Osteoblast (primary cell): ENCODE measurements at regions not wholly inside any gene's neighbourhood (a gene's known extent, or its start where the extent isn't known, plus 50 kb on each side); places are given as distances from the start of the nearest gene placed in this dataset.

ENCODE experiments used
- DNase-seq: peaks from one replicate; pipeline ENCODE4 v3.0.0; 2011; ENCODE audit warnings: low spot score, mixed read lengths; ENCODE audit not compliant: insufficient read length; ENCODE audit errors: missing footprints
- H2AFZ ChIP-seq: 2 replicates; pipeline ENCODE4 v1.6.0; 2011; ENCODE audit warnings: mild to moderate bottlenecking, low read length
- H3K27ac ChIP-seq: 2 replicates; pipeline ENCODE4 v1.5.1; 2011; ENCODE audit warnings: mild to moderate bottlenecking, low read depth, low read length, moderate library complexity
- H3K27me3 ChIP-seq: 2 replicates; pipeline ENCODE4 v1.6.0; 2012; ENCODE audit warnings: mild to moderate bottlenecking, control low read depth, inconsistent platforms, low read length, moderate library complexity; ENCODE audit not compliant: insufficient read depth
- H3K36me3 ChIP-seq: 2 replicates; pipeline ENCODE4 v1.5.1; 2011; ENCODE audit warnings: mild to moderate bottlenecking, low read length, control low read depth, moderate library complexity; ENCODE audit not compliant: insufficient read depth
- H3K4me1 ChIP-seq: 2 replicates; pipeline ENCODE4 v1.5.1; 2011; ENCODE audit warnings: mild to moderate bottlenecking, low read length, control low read depth, moderate library complexity; ENCODE audit not compliant: insufficient read depth
- H3K4me2 ChIP-seq: 2 replicates; pipeline ENCODE4 v1.6.0; 2011; ENCODE audit warnings: mild to moderate bottlenecking, low read length; ENCODE audit not compliant: insufficient read depth
- H3K4me3 ChIP-seq: fragments of 200-600 bp; sonication (generic); 3 replicates; pipeline ENCODE4 v1.5.1; 2012; ENCODE audit warnings: mild to moderate bottlenecking, low read length, inconsistent platforms; ENCODE audit not compliant: insufficient read depth
- H3K79me2 ChIP-seq: 2 replicates; pipeline ENCODE4 v1.6.0; 2012; ENCODE audit warnings: mild to moderate bottlenecking, low read length, control low read depth, inconsistent platforms; ENCODE audit not compliant: insufficient read depth
- H3K9me3 ChIP-seq: 2 replicates; pipeline ENCODE4 v1.5.1; 2011; ENCODE audit warnings: low read depth, low read length, control low read depth
- H4K20me1 ChIP-seq: 2 replicates; pipeline ENCODE4 v1.6.0; 2012; ENCODE audit warnings: mild to moderate bottlenecking, low read length, control low read depth; ENCODE audit not compliant: insufficient read depth
- TF ChIP-seq, protein P1 (sequence below): IDR thresholded peaks from 2 replicates; pipeline ENCODE4 v1.5.1; 2011; ENCODE audit warnings: mild to moderate bottlenecking, low read depth, low read length, moderate library complexity; ENCODE audit errors: extremely low read depth

DNA sequence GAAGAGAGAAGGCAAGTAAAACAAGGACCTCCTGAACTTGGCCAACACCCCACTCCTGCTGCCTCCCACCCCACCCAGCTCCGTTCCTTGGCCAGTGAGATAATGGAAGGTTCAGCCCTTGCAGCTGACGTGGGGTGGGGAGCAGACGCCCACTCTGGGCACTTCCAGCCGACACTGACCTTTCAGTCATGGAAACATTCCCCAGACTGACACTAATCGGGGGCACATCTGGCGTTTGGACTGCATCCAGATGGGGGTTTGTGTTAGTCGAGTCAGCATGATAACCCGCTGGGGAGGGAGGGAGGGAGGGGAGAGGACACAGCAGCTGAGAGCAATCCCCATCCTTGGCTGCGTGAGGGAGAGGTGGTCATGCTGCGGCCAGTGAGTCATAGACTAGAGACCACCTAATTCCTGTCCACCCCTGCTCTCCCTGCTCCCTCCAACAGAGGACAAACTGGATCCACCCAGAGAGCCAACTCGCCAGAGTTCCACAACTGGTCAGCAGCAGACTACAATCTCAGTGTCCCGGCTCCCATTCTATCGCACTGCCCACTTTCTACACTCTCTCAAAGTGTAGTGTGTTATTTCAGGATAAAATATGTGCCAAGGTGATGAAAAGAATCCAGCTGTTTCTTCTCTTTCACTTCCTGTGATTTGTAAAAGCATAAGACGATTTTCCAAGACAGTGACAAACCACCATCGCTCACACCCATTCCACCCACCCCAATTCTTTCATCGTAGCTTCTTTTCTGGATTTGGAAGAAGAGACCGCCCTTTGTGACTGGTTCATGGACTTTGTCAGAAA is 115.4 kb upstream of the PKDCC start:
- Histone ChIP-seq H2AFZ (no peak overlapping the region), H3K4me2 (peak overlapping the region; percentile 12), H3K9me3 (no peaks in the 10 kb centered on the region), H3K36me3 (no peaks in the 10 kb centered on the region), H3K27ac (peak overlapping the region; percentile 9), H3K27me3 (no peaks in the 10 kb centered on the region), H3K79me2 (no peaks in the 10 kb centered on the region), H3K4me3 (no peak overlapping the region), H4K20me1 (no peaks in the 10 kb centered on the region), H3K4me1 (peaks cover 57% of the 10 kb centered on the region)
- DNase-seq = no peak
- TF ChIP-seq, protein P1, sequence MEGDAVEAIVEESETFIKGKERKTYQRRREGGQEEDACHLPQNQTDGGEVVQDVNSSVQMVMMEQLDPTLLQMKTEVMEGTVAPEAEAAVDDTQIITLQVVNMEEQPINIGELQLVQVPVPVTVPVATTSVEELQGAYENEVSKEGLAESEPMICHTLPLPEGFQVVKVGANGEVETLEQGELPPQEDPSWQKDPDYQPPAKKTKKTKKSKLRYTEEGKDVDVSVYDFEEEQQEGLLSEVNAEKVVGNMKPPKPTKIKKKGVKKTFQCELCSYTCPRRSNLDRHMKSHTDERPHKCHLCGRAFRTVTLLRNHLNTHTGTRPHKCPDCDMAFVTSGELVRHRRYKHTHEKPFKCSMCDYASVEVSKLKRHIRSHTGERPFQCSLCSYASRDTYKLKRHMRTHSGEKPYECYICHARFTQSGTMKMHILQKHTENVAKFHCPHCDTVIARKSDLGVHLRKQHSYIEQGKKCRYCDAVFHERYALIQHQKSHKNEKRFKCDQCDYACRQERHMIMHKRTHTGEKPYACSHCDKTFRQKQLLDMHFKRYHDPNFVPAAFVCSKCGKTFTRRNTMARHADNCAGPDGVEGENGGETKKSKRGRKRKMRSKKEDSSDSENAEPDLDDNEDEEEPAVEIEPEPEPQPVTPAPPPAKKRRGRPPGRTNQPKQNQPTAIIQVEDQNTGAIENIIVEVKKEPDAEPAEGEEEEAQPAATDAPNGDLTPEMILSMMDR = no peak

DNA sequence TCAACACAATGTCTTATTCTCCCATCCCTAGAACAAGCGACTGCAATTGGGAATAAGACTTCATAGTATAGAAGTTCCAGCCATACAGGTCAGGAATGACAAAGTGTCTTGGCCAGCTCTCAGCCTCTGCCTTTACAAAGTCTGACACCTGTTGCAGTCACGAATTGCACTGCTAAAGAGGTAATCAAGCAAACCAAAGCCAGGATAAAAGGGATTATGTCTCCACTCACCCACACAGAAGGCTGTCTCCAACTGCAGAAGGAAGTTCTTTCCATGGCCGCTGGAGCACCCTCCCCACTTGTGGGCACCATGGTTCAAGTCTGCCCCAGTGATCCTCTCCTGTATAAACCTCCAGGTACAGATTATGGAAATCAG is 114.8 kb upstream of the PKDCC start:
- Histone ChIP-seq H3K9me3 (no peaks in the 10 kb centered on the region), H2AFZ (no peak overlapping the region), H3K36me3 (no peaks in the 10 kb centered on the region), H3K79me2 (no peaks in the 10 kb centered on the region), H3K27me3 (no peaks in the 10 kb centered on the region), H3K4me2 (peak overlapping the region; percentile 9), H4K20me1 (no peaks in the 10 kb centered on the region), H3K4me3 (no peak overlapping the region), H3K27ac (peak overlapping the region; percentile 9), H3K4me1 (peaks cover 60% of the 10 kb centered on the region)
- TF ChIP-seq, protein P1 = no peak
- peak; percentile 35 for DNase-seq

DNA sequence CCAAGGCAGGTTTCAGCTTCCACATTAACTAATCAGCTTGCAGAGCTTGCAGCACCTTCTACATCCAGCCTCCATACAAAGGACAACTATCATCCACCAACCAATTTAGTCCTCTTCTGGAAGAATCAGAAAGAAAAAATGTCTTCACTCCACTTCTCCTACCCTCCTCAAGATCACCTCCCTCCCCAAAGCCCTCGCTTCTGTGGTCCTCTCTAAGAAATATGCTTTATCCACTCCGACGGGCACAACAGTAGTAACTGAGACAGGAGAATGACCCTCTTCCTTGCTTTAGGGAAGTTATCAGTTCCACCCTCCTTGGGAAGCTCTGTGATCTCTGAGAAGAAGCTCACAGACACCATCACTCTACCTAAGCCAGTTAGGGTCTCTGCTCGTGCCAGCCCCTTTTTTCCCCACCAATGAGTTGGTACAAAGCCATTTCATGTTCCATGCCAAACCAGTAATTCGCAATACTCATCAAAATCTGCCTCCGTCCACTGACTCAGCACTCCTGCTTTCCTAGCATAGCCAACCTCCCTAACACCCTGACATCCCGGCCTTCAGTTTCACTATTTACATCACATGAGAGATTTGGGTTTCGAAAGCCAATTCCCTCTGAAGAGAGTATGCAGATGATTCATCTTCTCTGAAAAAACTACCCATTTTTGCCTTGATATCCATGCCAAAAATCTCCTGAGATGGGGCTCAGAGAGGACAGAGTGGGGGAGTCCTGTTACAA is 114.1 kb upstream of the PKDCC start:
- peak; percentile 94 for DNase-seq
- H3K79me2 ChIP-seq = no peaks in the 10 kb centered on the region
- H3K4me1 ChIP-seq = peaks cover 58% of the 10 kb centered on the region
- H3K9me3 ChIP-seq = no peaks in the 10 kb centered on the region
- H3K4me2 ChIP-seq = peak overlapping the region; percentile 79
- no peaks in the 10 kb centered on the region for H4K20me1 ChIP-seq
- no peaks in the 10 kb centered on the region for H3K36me3 ChIP-seq
- peak overlapping the region; percentile 91 for H3K27ac ChIP-seq
- H3K4me3 ChIP-seq = peak overlapping the region; percentile 48
- no peaks in the 10 kb centered on the region for H3K27me3 ChIP-seq
- peak overlapping the region; percentile 58 for H2AFZ ChIP-seq
- TF ChIP-seq, protein P1 = no peak

DNA sequence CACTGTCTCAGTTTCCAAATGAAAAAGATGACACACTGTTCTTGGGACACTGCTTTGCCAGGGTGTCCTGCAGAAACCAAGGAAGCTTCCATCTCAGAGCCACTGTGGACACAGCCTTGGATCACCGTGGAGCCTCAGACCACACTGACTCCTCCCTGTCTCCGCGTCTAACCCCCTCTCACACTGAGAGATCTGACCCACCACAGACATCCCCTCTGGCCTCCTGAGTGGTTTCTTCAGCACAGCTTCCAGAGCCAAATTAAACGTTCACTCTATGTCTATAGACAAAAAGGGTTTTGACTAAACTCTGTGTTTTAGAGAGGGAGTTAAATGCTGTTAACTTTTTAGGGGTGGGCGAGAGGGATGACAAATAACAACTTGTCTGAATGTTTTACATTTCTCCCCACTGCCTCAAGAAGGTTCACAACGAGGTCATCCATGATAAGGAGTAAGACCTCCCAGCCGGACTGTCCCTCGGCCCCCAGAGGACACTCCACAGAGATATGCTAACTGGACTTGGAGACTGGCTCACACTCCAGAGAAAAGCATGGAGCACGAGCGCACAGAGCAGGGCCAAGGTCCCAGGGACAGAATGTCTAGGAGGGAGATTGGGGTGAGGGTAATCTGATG is 113.4 kb upstream of the PKDCC start:
- H3K27me3 ChIP-seq = no peaks in the 10 kb centered on the region
- no peaks in the 10 kb centered on the region for H3K9me3 ChIP-seq
- H3K79me2 ChIP-seq = no peaks in the 10 kb centered on the region
- peak overlapping the region; percentile 58 for H2AFZ ChIP-seq
- peak overlapping the region; percentile 79 for H3K4me2 ChIP-seq
- peak overlapping the region; percentile 48 for H3K4me3 ChIP-seq
- peak; percentile 30 for DNase-seq
- H3K27ac ChIP-seq = peak overlapping the region; percentile 91
- H3K36me3 ChIP-seq = no peaks in the 10 kb centered on the region
- TF ChIP-seq, protein P1 = no peak
- no peaks in the 10 kb centered on the region for H4K20me1 ChIP-seq
- H3K4me1 ChIP-seq = peaks cover 56% of the 10 kb centered on the region
